Fibroblast of skin of scalp (primary cell): ENCODE measurements at regions not wholly inside any gene's neighbourhood (a gene's known extent, or its start where the extent isn't known, plus 50 kb on each side); places are given as distances from the start of the nearest gene placed in this dataset.

Experiments
- DNase-seq: peaks from one replicate; pipeline ENCODE4 v3.0.0-alpha.2; 2013

- no peak for DNase-seq
These were observed 947.3 kb upstream of the TENM4 start for GRCh38 chr11:80388130-80388529.

- no peak for DNase-seq
These were observed 942.8 kb upstream of the TENM4 start for GRCh38 chr11:80383655-80384054.

GRCh38 chr11:80379620-80380278 lies 938.9 kb upstream of the TENM4 start:
- no peak for DNase-seq

GRCh38 chr11:80371931-80372330 lies 931.1 kb upstream of the TENM4 start:
- DNase-seq = no peak

- DNase-seq = no peak
These were observed 925.1 kb upstream of the TENM4 start for GRCh38 chr11:80365980-80366379.

- no peak for DNase-seq
These were observed 924.4 kb upstream of the TENM4 start for GRCh38 chr11:80365076-80365725.

- no peak for DNase-seq
These were observed 921.9 kb upstream of the TENM4 start for GRCh38 chr11:80362563-80363340.

- no peak for DNase-seq
These were observed 914.4 kb upstream of the TENM4 start for GRCh38 chr11:80355251-80355650.

- DNase-seq = no peak
These were observed 909.7 kb upstream of the TENM4 start for GRCh38 chr11:80350541-80350940.

- DNase-seq = no peak
These were observed 909.2 kb upstream of the TENM4 start for GRCh38 chr11:80349997-80350396.

GRCh38 chr11:80346353-80347059 lies 905.7 kb upstream of the TENM4 start:
- no peak for DNase-seq

GRCh38 chr11:80343436-80343835 lies 902.6 kb upstream of the TENM4 start:
- no peak for DNase-seq

- no peak for DNase-seq
These were observed 897.4 kb upstream of the TENM4 start for GRCh38 chr11:80338231-80338630.

GRCh38 chr11:80331694-80332093 lies 890.9 kb upstream of the TENM4 start:
- no peak for DNase-seq

- DNase-seq = peak; percentile 22
These were observed 889.4 kb upstream of the TENM4 start for GRCh38 chr11:80330264-80330663.

GRCh38 chr11:80328774-80329173 lies 887.9 kb upstream of the TENM4 start:
- no peak for DNase-seq

- DNase-seq = no peak
These were observed 887.3 kb upstream of the TENM4 start for GRCh38 chr11:80327956-80328614.

- DNase-seq = no peak
These were observed 881.0 kb upstream of the TENM4 start for GRCh38 chr11:80321786-80322185.

GRCh38 chr11:80320765-80321164 lies 879.9 kb upstream of the TENM4 start:
- no peak for DNase-seq

- DNase-seq = no peak
These were observed 879.4 kb upstream of the TENM4 start for GRCh38 chr11:80320226-80320625.

GRCh38 chr11:80317612-80318011 lies 876.8 kb upstream of the TENM4 start:
- no peak for DNase-seq

GRCh38 chr11:80315200-80315599 lies 874.4 kb upstream of the TENM4 start:
- no peak for DNase-seq

- DNase-seq = no peak
These were observed 868.5 kb upstream of the TENM4 start for GRCh38 chr11:80309301-80309700.
